Activated CD4-positive, alpha-beta T cell treated with anti-CD3 and anti-CD28 coated beads, Interleukin-2, amount 50 U/mL, for 1 hour (primary cell): ENCODE measurements at regions not wholly inside any gene's neighbourhood (a gene's known extent, or its start where the extent isn't known, plus 50 kb on each side); places are given as distances from the start of the nearest gene placed in this dataset.

Experiments
- DNase-seq: peaks from one replicate; pipeline ENCODE4 v3.0.0-alpha.2; 2020

GRCh38 chr9:38284588-38285051 lies 107.9 kb upstream of the ALDH1B1 start:
- DNase-seq = no peak

- DNase-seq = no peak
These were observed 108.4 kb upstream of the ALDH1B1 start for GRCh38 chr9:38284039-38284575.

- no peak for DNase-seq
These were observed 109.7 kb upstream of the ALDH1B1 start for GRCh38 chr9:38282756-38283155.

GRCh38 chr9:38281917-38282316 lies 110.6 kb upstream of the ALDH1B1 start:
- DNase-seq = no peak

GRCh38 chr9:38281196-38281595 lies 111.3 kb upstream of the ALDH1B1 start:
- DNase-seq = no peak

GRCh38 chr9:38280251-38280800 lies 112.2 kb upstream of the ALDH1B1 start:
- no peak for DNase-seq

- no peak for DNase-seq
These were observed 113.4 kb upstream of the ALDH1B1 start for GRCh38 chr9:38278931-38279679.

- no peak for DNase-seq
These were observed 114.0 kb upstream of the ALDH1B1 start for GRCh38 chr9:38278457-38278856.

GRCh38 chr9:38277601-38278200 lies 114.8 kb upstream of the ALDH1B1 start:
- DNase-seq = no peak

- DNase-seq = no peak
These were observed 115.6 kb upstream of the ALDH1B1 start for GRCh38 chr9:38276771-38277439.

- no peak for DNase-seq
These were observed 117.7 kb upstream of the ALDH1B1 start for GRCh38 chr9:38274800-38275199.

GRCh38 chr9:38272710-38273109 lies 119.8 kb upstream of the ALDH1B1 start:
- no peak for DNase-seq

- no peak for DNase-seq
These were observed 120.7 kb upstream of the ALDH1B1 start for GRCh38 chr9:38271666-38272241.

- no peak for DNase-seq
These were observed 122.7 kb upstream of the ALDH1B1 start for GRCh38 chr9:38269775-38270174.

- no peak for DNase-seq
These were observed 129.0 kb upstream of the ALDH1B1 start for GRCh38 chr9:38263532-38263931.

- DNase-seq = no peak
These were observed 132.8 kb upstream of the ALDH1B1 start for GRCh38 chr9:38259519-38260218.

GRCh38 chr9:38259056-38259455 lies 133.4 kb upstream of the ALDH1B1 start:
- DNase-seq = no peak

- no peak for DNase-seq
These were observed 134.8 kb upstream of the ALDH1B1 start for GRCh38 chr9:38257626-38258215.

- DNase-seq = no peak
These were observed 136.0 kb upstream of the ALDH1B1 start for GRCh38 chr9:38256461-38256860.

- no peak for DNase-seq
These were observed 136.9 kb upstream of the ALDH1B1 start for GRCh38 chr9:38255599-38255998.

GRCh38 chr9:38254756-38255155 lies 137.7 kb upstream of the ALDH1B1 start:
- DNase-seq = no peak

GRCh38 chr9:38254151-38254550 lies 138.4 kb upstream of the ALDH1B1 start:
- DNase-seq = no peak
